NB4 (cell line): ENCODE measurements at regions not wholly inside any gene's neighbourhood (a gene's known extent, or its start where the extent isn't known, plus 50 kb on each side); places are given as distances from the start of the nearest gene placed in this dataset.

ENCODE experiments used
- DNase-seq: peaks from one replicate; pipeline ENCODE4 v3.0.0; 2010; ENCODE audit warnings: low read depth
- H3K4me3 ChIP-seq: one replicate; pipeline ENCODE4 v1.5.1; 2011; ENCODE audit warnings: mild to moderate bottlenecking, low read depth, low read length, moderate library complexity
- CTCF ChIP-seq: IDR thresholded peaks from one replicate; pipeline ENCODE4 v1.5.1; 2012; ENCODE audit warnings: low read depth, low read length
- MAX ChIP-seq: IDR thresholded peaks from 2 replicates; pipeline ENCODE4 v1.6.1; 2011; ENCODE audit warnings: low read depth, low read length
- MYC ChIP-seq: IDR thresholded peaks from 2 replicates; pipeline ENCODE4 v1.6.1; 2011; ENCODE audit warnings: low read depth, low read length
- POLR2A ChIP-seq: IDR thresholded peaks from 2 replicates; pipeline ENCODE4 v1.6.1; 2011; ENCODE audit warnings: mild to moderate bottlenecking; ENCODE audit not compliant: insufficient read length; ENCODE audit errors: extremely low read depth

DNA sequence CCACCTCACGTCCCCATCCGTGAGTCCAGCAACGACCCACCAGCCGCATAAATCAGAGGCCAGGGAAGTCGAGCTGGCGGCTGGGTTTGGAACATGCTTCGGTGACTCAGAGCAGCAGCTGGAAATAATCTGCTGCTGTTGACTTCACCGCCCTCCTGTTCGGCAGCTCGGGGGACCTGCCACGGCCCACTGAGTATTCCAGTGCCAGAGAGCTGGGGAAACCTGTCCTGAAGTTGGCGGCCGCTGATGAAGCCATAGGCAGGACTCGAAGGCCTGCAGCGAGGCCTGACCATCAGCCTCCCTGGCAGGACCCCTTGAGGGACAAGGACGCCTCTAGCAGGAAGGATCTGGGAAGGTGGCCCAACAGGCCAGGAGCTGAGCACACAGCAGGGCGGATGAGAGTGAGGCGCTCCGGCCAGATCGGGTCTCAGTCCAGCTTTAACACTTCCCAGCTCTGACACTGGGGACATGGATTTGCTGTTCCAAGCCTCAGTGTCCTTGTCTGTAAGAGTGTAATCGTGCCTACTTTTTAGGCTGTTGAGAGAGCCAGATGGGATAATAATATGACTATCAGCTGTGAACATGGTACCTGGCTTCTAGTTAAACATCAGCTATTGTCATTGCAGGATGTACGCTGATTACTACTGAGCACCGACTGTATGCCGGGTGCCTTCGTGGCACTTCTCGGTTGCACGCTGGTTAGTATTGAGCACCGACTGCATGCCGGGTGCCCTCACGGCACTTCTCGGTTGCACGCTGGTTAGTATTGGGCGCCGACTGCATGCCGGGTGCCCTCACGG, 50.4 kb upstream of the CIBAR2 start:
- no peak for DNase-seq
- H3K4me3 ChIP-seq, result no peak overlapping the region
- TF ChIP-seq POLR2A, result no peak
- no peak for TF ChIP-seq MAX
- TF ChIP-seq CTCF, result no peak

DNA sequence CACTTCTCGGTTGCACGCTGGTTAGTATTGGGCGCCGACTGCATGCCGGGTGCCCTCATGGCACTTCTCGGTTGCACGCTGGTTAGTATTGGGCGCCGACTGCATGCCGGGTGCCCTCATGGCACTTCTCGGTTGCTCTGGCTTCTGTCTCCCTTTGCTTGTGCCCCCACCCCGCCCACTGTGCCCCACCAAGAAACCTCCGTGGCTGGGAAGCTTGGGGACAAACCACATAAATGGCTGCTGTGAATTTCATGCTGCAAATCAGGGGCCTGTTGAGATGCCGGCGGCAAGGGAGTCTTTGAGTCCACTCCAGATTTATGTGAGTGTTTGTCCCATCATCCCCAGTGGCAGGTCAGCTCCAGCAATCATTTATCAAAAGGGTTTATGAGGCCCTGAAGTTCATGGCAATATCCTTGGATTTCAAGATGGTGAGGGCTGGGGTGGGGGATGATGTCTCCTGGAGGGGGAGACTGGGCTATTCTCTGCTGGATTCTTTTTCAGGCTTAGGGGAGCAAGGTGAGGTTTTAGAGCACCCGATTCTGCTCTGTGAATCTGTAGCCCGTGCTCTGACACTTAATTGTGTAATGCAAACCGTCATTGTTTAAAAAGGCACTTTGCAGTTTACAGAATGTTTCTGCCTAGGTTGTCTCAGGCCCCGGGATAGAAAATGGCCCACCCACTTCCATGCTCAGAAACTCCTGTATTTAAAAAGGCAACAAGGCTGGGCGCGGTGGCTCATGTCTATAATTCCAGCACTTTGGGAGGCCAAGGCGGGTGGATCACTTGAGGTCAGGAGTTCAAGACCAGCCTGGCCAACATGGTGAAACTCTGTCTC, 51.2 kb upstream of the CIBAR2 start:
- TF ChIP-seq MAX (no peak), CTCF (no peak), POLR2A (no peak), MYC (no peak)
- no peak for DNase-seq

GRCh38 chr16:85164431-85164830, 52.2 kb upstream of the CIBAR2 start:
- TF ChIP-seq CTCF, result no peak
- TF ChIP-seq MAX, result no peak
- no peak for TF ChIP-seq MYC
- no peak for TF ChIP-seq POLR2A
- no peak overlapping the region for H3K4me3 ChIP-seq
- DNase-seq, result no peak

More for the DNA sequence above, 51.2 kb upstream of the CIBAR2 start:
- no peak overlapping the region for H3K4me3 ChIP-seq

DNA sequence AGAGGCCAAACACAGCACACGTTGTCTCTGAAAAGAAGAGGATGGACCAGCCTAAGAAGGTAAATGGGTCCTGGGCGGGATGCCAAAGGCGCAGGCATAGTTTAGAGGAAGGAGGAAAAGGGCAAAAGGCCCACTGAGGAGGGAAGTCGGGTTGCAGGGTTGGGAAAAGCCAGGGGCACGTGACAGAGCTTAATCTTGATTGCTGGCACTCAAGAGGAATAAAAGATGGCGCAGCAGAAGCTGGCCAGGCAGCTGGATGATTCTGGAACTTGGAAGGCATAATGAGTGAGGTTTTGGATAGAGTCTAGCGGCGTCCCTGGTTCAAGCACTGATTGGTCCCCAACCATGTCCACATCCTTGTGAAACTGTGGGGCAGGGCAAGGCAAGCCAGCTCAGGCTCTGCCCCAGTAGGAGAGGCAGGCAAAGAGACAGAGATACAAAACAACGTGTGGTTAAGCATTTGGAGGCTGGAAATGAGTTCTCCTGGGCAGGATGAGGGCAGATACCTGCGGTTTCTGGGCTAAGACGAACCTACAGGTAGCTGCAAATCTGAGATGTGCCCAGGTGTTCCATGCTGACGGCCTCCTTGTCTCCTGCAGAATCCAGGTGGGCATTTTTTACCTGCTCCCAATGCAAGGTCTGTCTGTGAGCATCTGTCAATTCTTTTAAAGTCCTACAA, 52.7 kb upstream of the CIBAR2 start:
- no peak overlapping the region for H3K4me3 ChIP-seq
- DNase-seq, result no peak
- no peak for TF ChIP-seq POLR2A

GRCh38 chr16:85165781-85166180, 53.5 kb upstream of the CIBAR2 start:
- TF ChIP-seq MYC (no peak), MAX (no peak), POLR2A (no peak)
- H3K4me3 ChIP-seq, result no peak overlapping the region
- no peak for DNase-seq

DNA sequence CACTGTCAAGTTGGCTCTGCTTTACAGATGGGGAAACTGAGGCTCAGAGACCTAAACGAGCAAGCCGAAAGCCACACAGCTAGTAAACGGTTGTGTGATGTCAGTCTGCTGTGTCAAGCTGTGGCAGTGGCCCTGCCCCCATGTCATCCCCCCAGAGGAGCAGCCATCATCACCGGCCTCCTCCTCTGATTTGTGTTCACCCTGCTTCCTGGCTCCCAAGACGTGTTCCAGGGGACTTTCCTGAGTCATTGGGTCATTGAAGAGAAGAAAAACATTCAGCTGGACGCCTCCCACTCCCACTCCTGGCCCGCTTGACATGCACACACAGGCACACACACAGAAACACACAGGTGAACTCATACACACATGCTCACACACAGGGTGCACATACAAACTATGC, 54.0 kb upstream of the CIBAR2 start:
- TF ChIP-seq POLR2A (no peak), MYC (no peak), MAX (no peak)
- no peak for DNase-seq
- H3K4me3 ChIP-seq, result no peak overlapping the region
